Fibroblast of the aortic adventitia (primary cell): ENCODE measurements at regions not wholly inside any gene's neighbourhood (a gene's known extent, or its start where the extent isn't known, plus 50 kb on each side); places are given as distances from the start of the nearest gene placed in this dataset.

Source experiments
- DNase-seq: peaks from one replicate; pipeline ENCODE4 v3.0.0-alpha.2; 2010; ENCODE audit warnings: low read depth
- H3K4me3 ChIP-seq: 2 replicates; pipeline ENCODE4 v1.5.1; 2011; ENCODE audit warnings: low read depth, mild to moderate bottlenecking, control low read depth, low read length, moderate library complexity
- CTCF ChIP-seq: IDR thresholded peaks from 2 replicates; pipeline ENCODE4 v1.5.1; 2011; ENCODE audit warnings: mild to moderate bottlenecking, low read length, control low read depth, inconsistent platforms; ENCODE audit not compliant: insufficient read depth

- no peak for DNase-seq
- TF ChIP-seq CTCF = no peak
Observed at GRCh38 chr3:154559623-154560022, 129.6 kb upstream of the GPR149 start.

GRCh38 chr3:154552338-154552737, 122.3 kb upstream of the GPR149 start:
- no peak for DNase-seq
- H3K4me3 ChIP-seq = no peak overlapping the region

More at GRCh38 chr3:154559623-154560022, 129.6 kb upstream of the GPR149 start:
- H3K4me3 ChIP-seq = no peak overlapping the region

GRCh38 chr3:154549391-154549790, 119.4 kb upstream of the GPR149 start:
- TF ChIP-seq CTCF = no peak
- H3K4me3 ChIP-seq = no peak overlapping the region
- no peak for DNase-seq

More at GRCh38 chr3:154552338-154552737, 122.3 kb upstream of the GPR149 start:
- TF ChIP-seq CTCF = no peak

DNA sequence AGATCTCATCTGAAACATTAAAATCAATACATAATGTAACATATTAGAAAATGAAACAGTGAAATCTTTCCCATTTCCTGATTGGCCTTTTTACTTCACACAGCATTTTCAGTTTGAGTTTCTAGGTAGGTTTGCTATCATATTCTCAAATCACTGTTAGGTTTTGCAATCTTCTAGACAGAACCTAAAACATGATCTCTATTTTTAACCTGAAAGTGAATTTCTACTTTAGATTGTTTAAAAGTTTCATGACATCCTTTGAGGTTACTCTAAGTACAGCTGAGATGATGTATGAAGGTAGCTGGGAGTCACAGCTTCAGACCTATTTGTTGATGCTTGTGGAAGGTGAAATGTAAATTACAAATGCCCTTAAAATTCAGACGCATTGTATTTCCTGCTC, 118.4 kb upstream of the GPR149 start:
- no peak for TF ChIP-seq CTCF
- no peak overlapping the region for H3K4me3 ChIP-seq
- no peak for DNase-seq

GRCh38 chr3:154542837-154543236, 112.8 kb upstream of the GPR149 start:
- H3K4me3 ChIP-seq = no peak overlapping the region
- TF ChIP-seq CTCF = no peak
- no peak for DNase-seq

- no peak overlapping the region for H3K4me3 ChIP-seq
- no peak for TF ChIP-seq CTCF
- peak; percentile 9 for DNase-seq
Observed at GRCh38 chr3:154540950-154541604, 111.1 kb upstream of the GPR149 start.
